HG02623 (cell line): ENCODE measurements at regions not wholly inside any gene's neighbourhood (a gene's known extent, or its start where the extent isn't known, plus 50 kb on each side); places are given as distances from the start of the nearest gene placed in this dataset.
A peak's percentile ranks its signal among the peaks of the same experiment; 100 is the strongest.
"Not testable (repeated sequence)": the region's sequence is repeated elsewhere in the genome, so short reads cannot be mapped to it uniquely, and the experiment has no call there.

Experiments used
- ATAC-seq: cut with Tn5 transposase; IDR thresholded peaks from one replicate; pipeline ENCODE4 v1.9.1; 2021; ENCODE audit warnings: moderate library complexity; ENCODE audit not compliant: unreplicated experiment

DNA sequence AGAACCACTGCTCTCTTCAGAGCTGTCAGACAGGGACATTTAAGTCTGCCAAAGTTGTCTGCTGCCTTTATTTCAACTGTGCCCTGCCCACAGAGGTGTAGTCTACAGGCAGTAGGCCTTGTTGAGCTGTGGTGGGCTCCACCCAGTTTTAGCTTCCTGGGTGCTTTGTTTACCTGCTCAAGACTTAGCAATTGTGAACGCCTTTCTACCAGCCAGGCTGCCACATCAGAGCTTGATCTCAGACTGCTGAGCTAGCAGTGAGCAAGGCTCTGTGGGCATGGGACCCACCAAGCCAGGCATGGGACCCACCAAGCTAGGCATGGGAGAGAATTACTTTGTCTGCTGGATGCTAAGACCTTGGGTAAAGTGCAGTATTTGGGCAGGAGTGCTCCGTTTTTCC, 351.8 kb downstream of the CDY1 start:
- not testable (repeated sequence) for ATAC-seq

- not testable (repeated sequence) for ATAC-seq
Measured at GRCh38 chrY:25987720-25988119, 365.8 kb downstream of the CDY1 start.

- not testable (repeated sequence) for ATAC-seq
Measured at GRCh38 chrY:25999848-26000247, 377.9 kb downstream of the CDY1 start.

DNA sequence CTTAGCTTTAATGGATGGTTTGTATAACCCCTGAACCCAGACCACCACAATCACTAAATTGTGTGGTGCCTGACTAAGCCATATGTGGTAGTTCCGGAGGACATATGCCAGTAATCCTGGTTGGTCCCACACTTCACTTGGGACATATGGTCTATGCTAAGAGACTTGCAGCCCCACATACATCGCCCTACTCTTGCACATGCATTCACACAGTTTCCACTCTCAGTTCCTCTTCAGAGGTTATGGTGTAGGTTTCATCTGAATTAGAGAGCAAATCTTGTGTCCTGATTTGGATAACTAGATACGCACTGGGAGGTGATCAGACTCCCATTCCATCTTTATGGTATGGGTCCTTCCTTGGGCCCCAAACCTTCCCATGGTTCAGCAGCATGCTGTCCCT, 425.4 kb downstream of the CDY1 start:
- ATAC-seq: not testable (repeated sequence)

GRCh38 chrY:26057949-26058348, 436.0 kb downstream of the CDY1 start:
- ATAC-seq: not testable (repeated sequence)

DNA sequence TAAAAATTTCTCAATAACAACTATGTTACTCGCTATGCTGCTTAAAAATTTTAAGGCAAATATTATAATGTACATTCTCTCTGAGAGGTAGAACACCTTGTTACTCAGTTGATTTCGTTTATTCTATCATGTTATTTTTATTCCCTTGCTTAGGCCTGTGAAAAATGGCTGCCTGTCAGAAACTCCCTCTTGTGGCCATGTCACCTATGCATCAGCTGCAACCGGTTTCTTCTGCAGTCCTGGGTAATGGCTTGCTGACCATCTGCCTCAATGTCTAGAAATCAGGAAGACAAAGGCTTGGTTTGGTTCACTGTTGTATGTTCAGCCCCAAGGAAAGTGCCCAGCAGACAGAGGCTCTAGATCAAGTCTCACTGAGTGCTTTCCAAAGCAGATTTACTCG, 437.3 kb downstream of the CDY1 start:
- not testable (repeated sequence) for ATAC-seq

- peak; percentile 67 for ATAC-seq
Measured at GRCh38 chrY:26073167-26073566, 451.2 kb downstream of the CDY1 start.

DNA sequence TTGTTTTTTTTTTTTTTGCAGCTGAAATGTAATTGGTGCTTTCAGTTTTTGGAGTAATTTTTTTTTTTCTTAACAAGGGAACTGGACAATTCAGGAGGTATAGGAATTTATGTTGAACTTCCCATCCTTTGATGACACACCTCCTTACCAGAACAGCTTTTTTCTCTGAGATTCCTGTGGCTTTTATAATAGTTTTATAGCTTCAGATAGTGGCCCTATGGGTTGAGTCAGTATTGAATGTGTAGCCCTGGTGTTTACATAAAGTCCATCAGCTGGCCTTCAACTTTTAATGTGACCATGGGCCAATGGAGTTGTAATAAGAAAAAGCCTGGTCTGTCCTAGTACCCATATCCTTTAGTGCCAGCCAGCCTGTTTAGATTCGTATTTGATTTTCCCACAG, 457.5 kb downstream of the CDY1 start:
- ATAC-seq: not testable (repeated sequence)

DNA sequence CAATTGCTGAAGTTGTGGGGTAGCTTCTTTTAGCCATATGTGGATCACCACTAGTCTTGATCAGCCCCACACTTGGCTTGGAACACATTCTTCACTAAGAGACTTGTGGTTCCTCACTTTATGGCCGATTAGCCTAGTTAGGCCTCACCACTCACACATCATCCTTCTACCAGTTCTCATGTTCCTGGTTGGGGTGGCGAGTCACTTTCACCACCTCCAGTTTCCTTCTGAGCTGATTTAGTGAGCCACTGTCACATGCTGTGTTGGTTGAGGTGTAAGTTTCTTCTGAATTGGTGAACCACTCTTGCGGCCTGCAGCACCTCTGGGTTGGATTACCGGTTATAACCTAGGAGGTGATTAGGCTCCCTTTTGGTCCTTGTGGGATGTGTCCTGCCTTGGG, 459.3 kb downstream of the CDY1 start:
- ATAC-seq: not testable (repeated sequence)

DNA sequence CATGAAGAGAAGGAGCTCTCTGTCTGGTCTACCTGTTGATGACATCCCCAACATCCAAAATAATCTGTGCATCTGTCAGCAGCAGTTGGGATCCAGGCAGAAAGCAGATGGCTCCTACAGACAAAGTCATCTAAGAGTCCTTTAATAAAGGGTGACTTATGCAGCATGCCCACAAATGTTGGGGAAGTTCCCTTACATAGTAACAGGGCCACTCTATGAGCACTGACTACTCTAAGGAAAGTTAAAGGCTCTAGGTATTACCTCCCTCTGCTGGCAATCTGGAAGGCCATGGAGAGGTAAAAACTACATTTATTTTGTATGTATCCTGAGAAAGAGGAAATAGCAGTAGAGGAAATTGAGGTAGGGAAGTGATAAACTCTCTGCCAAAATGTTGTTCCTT, 465.2 kb downstream of the CDY1 start:
- not testable (repeated sequence) for ATAC-seq
